ENCODE measurements at regions not wholly inside any gene's neighbourhood (a gene's known extent, or its start where the extent isn't known, plus 50 kb on each side); places are given as distances from the start of the nearest gene placed in this dataset.
"Not testable (repeated sequence)": the region's sequence is repeated elsewhere in the genome, so short reads cannot be mapped to it uniquely, and the experiment has no call there.

- DNase-seq (ENCODE audit: extremely low read depth, low read depth), result no peak
- H3K4me3 ChIP-seq (replicated peaks; ENCODE audit: low read depth, low read length), result no peak overlapping the region
- TF ChIP-seq, protein P1, sequence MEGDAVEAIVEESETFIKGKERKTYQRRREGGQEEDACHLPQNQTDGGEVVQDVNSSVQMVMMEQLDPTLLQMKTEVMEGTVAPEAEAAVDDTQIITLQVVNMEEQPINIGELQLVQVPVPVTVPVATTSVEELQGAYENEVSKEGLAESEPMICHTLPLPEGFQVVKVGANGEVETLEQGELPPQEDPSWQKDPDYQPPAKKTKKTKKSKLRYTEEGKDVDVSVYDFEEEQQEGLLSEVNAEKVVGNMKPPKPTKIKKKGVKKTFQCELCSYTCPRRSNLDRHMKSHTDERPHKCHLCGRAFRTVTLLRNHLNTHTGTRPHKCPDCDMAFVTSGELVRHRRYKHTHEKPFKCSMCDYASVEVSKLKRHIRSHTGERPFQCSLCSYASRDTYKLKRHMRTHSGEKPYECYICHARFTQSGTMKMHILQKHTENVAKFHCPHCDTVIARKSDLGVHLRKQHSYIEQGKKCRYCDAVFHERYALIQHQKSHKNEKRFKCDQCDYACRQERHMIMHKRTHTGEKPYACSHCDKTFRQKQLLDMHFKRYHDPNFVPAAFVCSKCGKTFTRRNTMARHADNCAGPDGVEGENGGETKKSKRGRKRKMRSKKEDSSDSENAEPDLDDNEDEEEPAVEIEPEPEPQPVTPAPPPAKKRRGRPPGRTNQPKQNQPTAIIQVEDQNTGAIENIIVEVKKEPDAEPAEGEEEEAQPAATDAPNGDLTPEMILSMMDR (IDR thresholded peaks at IDR 0.05; ENCODE audit: low read depth, low read length, missing control alignments), result no peak
Observed at GRCh38 chr2:116804901-116805300, 1009.6 kb upstream of the DDX18 start.

GRCh38 chr2:116806505-116806904 lies 1008.0 kb upstream of the DDX18 start:
- not testable (repeated sequence) for H3K4me3 ChIP-seq (replicated peaks; ENCODE audit: low read depth, low read length); DNase-seq (ENCODE audit: extremely low read depth, low read depth)

DNA sequence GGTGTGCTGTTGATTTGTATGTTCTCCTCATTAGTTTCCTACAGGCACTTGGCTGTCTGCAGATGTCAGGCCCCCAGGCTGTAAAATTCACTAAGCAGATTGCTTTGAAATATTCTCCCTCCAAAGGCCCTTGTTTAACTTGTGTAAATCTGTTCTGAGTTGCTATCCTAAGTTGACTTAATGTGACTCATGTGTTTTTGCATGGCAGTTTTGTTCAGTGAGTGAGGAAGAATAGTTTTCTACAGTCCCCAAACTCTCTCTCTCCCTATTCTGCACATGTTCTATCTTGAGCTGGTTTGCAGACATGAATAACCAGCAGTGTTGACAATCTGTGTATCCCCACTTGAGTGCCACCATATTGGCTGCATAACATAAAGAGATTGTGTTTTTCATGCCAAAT lies 1005.4 kb upstream of the DDX18 start:
- no peak for DNase-seq (ENCODE audit: extremely low read depth, low read depth)
- TF ChIP-seq, protein P1 (IDR thresholded peaks at IDR 0.05; ENCODE audit: low read depth, low read length, missing control alignments), result no peak
- H3K4me3 ChIP-seq (replicated peaks; ENCODE audit: low read depth, low read length), result no peak overlapping the region

DNA sequence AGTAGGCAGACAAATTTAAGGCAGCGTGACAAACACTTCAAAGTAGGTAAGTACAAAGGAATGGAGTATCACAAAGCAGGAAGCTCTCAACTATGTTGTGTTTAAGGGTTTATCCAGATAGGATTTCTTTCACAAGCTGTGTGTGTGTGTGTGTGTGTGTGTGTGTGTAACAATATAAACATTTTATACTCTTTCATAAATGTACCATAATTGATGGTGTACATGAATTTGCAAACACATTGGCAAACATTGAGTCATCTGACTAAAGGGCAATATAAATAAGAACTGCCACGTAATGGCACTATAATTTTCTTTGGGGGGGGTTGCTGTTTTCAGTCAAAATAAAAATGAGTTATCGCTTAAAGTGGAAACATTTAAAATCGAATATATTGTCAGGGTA lies 1004.4 kb upstream of the DDX18 start:
- no peak overlapping the region for H3K4me3 ChIP-seq (replicated peaks; ENCODE audit: low read depth, low read length)
- no peak for DNase-seq (ENCODE audit: extremely low read depth, low read depth)
- TF ChIP-seq, protein P1 (IDR thresholded peaks at IDR 0.05; ENCODE audit: low read depth, low read length, missing control alignments), result no peak

DNA sequence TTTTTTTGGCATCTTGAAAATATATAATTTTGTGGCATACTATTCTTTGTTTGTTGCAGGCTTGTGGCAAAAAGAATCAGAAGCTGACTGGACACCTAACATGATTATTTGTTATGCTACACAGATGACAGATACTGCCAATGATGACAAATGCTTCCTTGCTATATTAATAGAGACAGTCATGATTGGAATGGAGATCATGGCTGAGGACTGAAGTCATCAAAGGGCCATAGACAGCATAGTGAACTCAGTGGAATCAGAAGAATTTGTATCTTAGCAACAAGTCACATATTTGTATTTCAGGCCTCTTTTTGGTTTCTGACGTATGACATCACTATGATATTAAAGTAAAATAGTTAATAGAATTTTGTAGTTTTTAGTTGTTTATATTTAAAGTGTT lies 1003.8 kb upstream of the DDX18 start:
- no peak overlapping the region for H3K4me3 ChIP-seq (replicated peaks; ENCODE audit: low read depth, low read length)

DNA sequence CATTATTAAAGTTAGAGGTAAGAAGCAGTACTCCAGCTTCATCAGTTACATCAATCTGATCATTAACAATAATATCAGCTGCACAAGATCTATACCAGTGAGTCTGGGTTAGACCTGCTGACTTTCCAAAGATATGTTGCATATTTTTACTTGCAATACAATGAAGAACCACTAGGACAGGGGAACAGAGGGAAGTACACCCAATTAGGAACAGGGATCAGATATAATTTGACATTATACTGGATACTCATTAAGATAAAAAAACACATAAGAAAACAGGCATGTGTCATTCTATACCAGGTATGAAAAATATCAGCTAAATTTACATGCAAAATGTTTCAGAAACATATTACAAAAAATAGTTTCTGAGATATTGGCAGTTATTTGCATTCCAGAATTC lies 995.1 kb upstream of the DDX18 start:
- TF ChIP-seq, protein P1 (IDR thresholded peaks at IDR 0.05; ENCODE audit: low read depth, low read length, missing control alignments), result no peak
- no peak for DNase-seq (ENCODE audit: extremely low read depth, low read depth)
- H3K4me3 ChIP-seq (replicated peaks; ENCODE audit: low read depth, low read length), result no peak overlapping the region

More for the DNA sequence above, 1003.8 kb upstream of the DDX18 start:
- no peak for DNase-seq (ENCODE audit: extremely low read depth, low read depth)
- TF ChIP-seq, protein P1 (IDR thresholded peaks at IDR 0.05; ENCODE audit: low read depth, low read length, missing control alignments), result no peak

DNA sequence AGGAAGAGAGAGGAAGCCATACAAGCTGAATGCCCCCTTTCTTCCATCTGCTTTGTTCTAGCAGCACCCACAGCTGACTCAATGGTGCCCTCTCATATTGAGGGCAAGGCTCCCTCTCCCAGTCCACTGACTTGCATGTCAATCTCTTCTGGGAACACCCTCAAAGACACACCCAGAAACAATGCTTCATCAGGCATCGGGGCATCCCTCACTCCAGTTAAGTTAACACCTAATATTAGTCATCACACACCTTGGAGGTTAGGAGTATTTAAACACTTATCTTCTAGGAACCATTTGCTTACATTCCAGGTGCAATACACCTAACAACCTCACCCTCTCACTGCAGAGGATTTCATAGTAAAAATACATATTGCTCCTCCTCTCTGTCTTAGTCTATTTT lies 993.5 kb upstream of the DDX18 start:
- H3K4me3 ChIP-seq (replicated peaks; ENCODE audit: low read depth, low read length), result no peak overlapping the region
- TF ChIP-seq, protein P1 (IDR thresholded peaks at IDR 0.05; ENCODE audit: low read depth, low read length, missing control alignments), result no peak
- no peak for DNase-seq (ENCODE audit: extremely low read depth, low read depth)

GRCh38 chr2:116829543-116829942 lies 984.9 kb upstream of the DDX18 start:
- DNase-seq (ENCODE audit: extremely low read depth, low read depth); H3K4me3 ChIP-seq (replicated peaks; ENCODE audit: low read depth, low read length): not testable (repeated sequence)
